ENCODE measurements at regions not wholly inside any gene's neighbourhood (a gene's known extent, or its start where the extent isn't known, plus 50 kb on each side); places are given as distances from the start of the nearest gene placed in this dataset.

GRCh38 chr3:164879201-164879600 is 199.1 kb downstream of the SI start:
- H3K18ac ChIP-seq (ENCODE audit: insufficient read length, low read depth, low read length): no peak overlapping the region
- no peak for DNase-seq

More at GRCh38 chr3:164879201-164879600, 199.1 kb downstream of the SI start:
- H4K8ac ChIP-seq (replicated peaks; ENCODE audit: insufficient read length, low read depth, low read length): no peak overlapping the region
- no peak overlapping the region for H3K27ac ChIP-seq (ENCODE audit: insufficient read length, low read depth, low read length)
- H2BK5ac ChIP-seq (ENCODE audit: insufficient read length, low read length): no peak overlapping the region
- no peak overlapping the region for H3T11ph ChIP-seq (ENCODE audit: low read length)
- no peak overlapping the region for H4K5ac ChIP-seq (ENCODE audit: insufficient read length, low read depth, low read length)
- no peaks in the 10 kb centered on the region for H3K9me3 Mint-ChIP-seq
- no peak overlapping the region for H3K23ac ChIP-seq (ENCODE audit: insufficient read length, low read depth, low read length)
- peaks cover 9% of the 10 kb centered on the region in 2 experiments for H3K4me1 Mint-ChIP-seq
- H3K14ac ChIP-seq (ENCODE audit: insufficient read depth, low read length): no peak overlapping the region
- H3K79me1 ChIP-seq (ENCODE audit: insufficient read depth, low read depth, low read length, poor library complexity, severe bottlenecking): no peaks in the 10 kb centered on the region
- H4K91ac ChIP-seq (ENCODE audit: insufficient read length, low read depth, low read length): no peak overlapping the region
- H3K79me2 ChIP-seq (ENCODE audit: insufficient read depth, low read length): no peaks in the 10 kb centered on the region
- H2AK5ac ChIP-seq (ENCODE audit: insufficient read length, low read length): no peak overlapping the region
- H3K9ac ChIP-seq (ENCODE audit: extremely low read depth, insufficient read length, low read length): no peak overlapping the region
- no peak overlapping the region for H2BK120ac ChIP-seq (ENCODE audit: low read depth, low read length, poor library complexity, severe bottlenecking)
- no peaks in the 10 kb centered on the region for H3K27me3 ChIP-seq (ENCODE audit: insufficient read depth, low read length)
- H2BK12ac ChIP-seq (ENCODE audit: insufficient read length, low read depth, low read length): no peak overlapping the region
- H3K36me3 Mint-ChIP-seq (ENCODE audit: insufficient read depth in 1 of 3, low read depth in 3 of 3): no peaks in the 10 kb centered on the region
- TF ChIP-seq CTCF (conservative IDR thresholded peaks at IDR 0.05): no peak
- no peaks in the 10 kb centered on the region for H3K9me3 ChIP-seq (ENCODE audit: control insufficient read depth, low read depth, low read length)
- no CpG with 5 or more reads among the region's 4 CpGs for WGBS (ENCODE audit: extremely low coverage, insufficient read length, low lambda C conversion rate)
- no peak overlapping the region for H3K4ac ChIP-seq (ENCODE audit: low read depth, low read length)
- no peaks in the 10 kb centered on the region for H3K4me1 ChIP-seq (ENCODE audit: insufficient read depth, low read length)
- peak overlapping the region in 1 of 3 experiments; percentile 33; a peak in 2 of 7 replicates for H3K27ac Mint-ChIP-seq
- H3K27me3 Mint-ChIP-seq (ENCODE audit: low read depth): no peaks in the 10 kb centered on the region
- H3K4me2 ChIP-seq (ENCODE audit: insufficient read depth, insufficient read length, low read length): no peak overlapping the region
- H2AFZ ChIP-seq (ENCODE audit: low read length): peak overlapping the region; percentile 11
- H4K20me1 ChIP-seq (ENCODE audit: control insufficient read depth, insufficient read depth, insufficient read length): no peaks in the 10 kb centered on the region
- H3K4me3 Mint-ChIP-seq: no peak overlapping the region
- H2BK15ac ChIP-seq (ENCODE audit: low read depth, low read length): no peak overlapping the region
- no peak overlapping the region for H2BK20ac ChIP-seq (ENCODE audit: low read depth, low read length, poor library complexity, severe bottlenecking)
- no peak overlapping the region for H3K56ac ChIP-seq (ENCODE audit: insufficient read length, low read depth, low read length)
- H3K23me2 ChIP-seq (ENCODE audit: insufficient read length, low read depth, low read length, poor library complexity, severe bottlenecking): no peaks in the 10 kb centered on the region
